Frontal cortex (tissue), 3 donors: ENCODE measurements at regions not wholly inside any gene's neighbourhood (a gene's known extent, or its start where the extent isn't known, plus 50 kb on each side); places are given as distances from the start of the nearest gene placed in this dataset.

Experiments
- DNase-seq, 2 donors: peaks; one replicate each; pipeline ENCODE4 v3.0.0; 2012; ENCODE audit warnings: low spot score in 2 of 2
- FAIRE-seq: peaks from 2 replicates; lab custom pipeline; 2012; peaks lifted over from hg19 to GRCh38; lab: Jason Lieb, UNC
- donor health status: control.
- donor health status: control.
- donor health status: control.

GRCh38 chr9:117775591-117775990 lies 71.4 kb downstream of the TLR4 start:
- no peak for DNase-seq
- no peak for FAIRE-seq

- DNase-seq (no peak), FAIRE-seq (no peak)
Observed at GRCh38 chr9:117777823-117778222, 73.6 kb downstream of the TLR4 start.

GRCh38 chr9:117779760-117780159 lies 75.6 kb downstream of the TLR4 start:
- DNase-seq (no peak), FAIRE-seq (no peak)

GRCh38 chr9:117782931-117783788 lies 79.0 kb downstream of the TLR4 start:
- DNase-seq: peak; percentile 6 to 29
- peak; percentile 31 for FAIRE-seq

- FAIRE-seq (no peak), DNase-seq (no peak)
Observed at GRCh38 chr9:117783828-117784227, 79.6 kb downstream of the TLR4 start.

- FAIRE-seq: no peak
- DNase-seq: no peak
Observed at GRCh38 chr9:117784996-117785395, 80.8 kb downstream of the TLR4 start.

- FAIRE-seq: no peak
- DNase-seq: no peak
Observed at GRCh38 chr9:117787746-117788145, 83.5 kb downstream of the TLR4 start.

GRCh38 chr9:117795271-117795670 lies 91.1 kb downstream of the TLR4 start:
- DNase-seq (no peak), FAIRE-seq (no peak)

- no peak for FAIRE-seq
- no peak for DNase-seq
Observed at GRCh38 chr9:117796681-117797080, 92.5 kb downstream of the TLR4 start.

GRCh38 chr9:117800389-117800788 lies 96.2 kb downstream of the TLR4 start:
- no peak for DNase-seq
- FAIRE-seq: no peak

GRCh38 chr9:117809751-117810150 lies 105.5 kb downstream of the TLR4 start:
- DNase-seq: no peak
- no peak for FAIRE-seq

GRCh38 chr9:117815315-117815714 lies 111.1 kb downstream of the TLR4 start:
- no peak for FAIRE-seq
- no peak for DNase-seq

GRCh38 chr9:117815948-117816347 lies 111.7 kb downstream of the TLR4 start:
- FAIRE-seq (no peak), DNase-seq (no peak)

- FAIRE-seq (no peak), DNase-seq (no peak)
Observed at GRCh38 chr9:117821954-117822353, 117.8 kb downstream of the TLR4 start.

GRCh38 chr9:117823576-117823975 lies 119.4 kb downstream of the TLR4 start:
- DNase-seq (no peak), FAIRE-seq (no peak)

- DNase-seq: no peak
- FAIRE-seq: no peak
Observed at GRCh38 chr9:117825609-117826347, 121.6 kb downstream of the TLR4 start.

GRCh38 chr9:117826837-117827236 lies 122.6 kb downstream of the TLR4 start:
- FAIRE-seq: no peak
- no peak for DNase-seq

GRCh38 chr9:117827456-117827855 lies 123.3 kb downstream of the TLR4 start:
- DNase-seq (no peak), FAIRE-seq (no peak)

- no peak for FAIRE-seq
- DNase-seq: no peak
Observed at GRCh38 chr9:117828466-117828865, 124.3 kb downstream of the TLR4 start.

- DNase-seq (no peak), FAIRE-seq (no peak)
Observed at GRCh38 chr9:117835798-117836197, 131.6 kb downstream of the TLR4 start.

GRCh38 chr9:117839862-117840261 lies 135.7 kb downstream of the TLR4 start:
- FAIRE-seq: no peak

More at GRCh38 chr9:117839862-117840261, 135.7 kb downstream of the TLR4 start:
- DNase-seq: no peak
